ENCODE measurements at regions not wholly inside any gene's neighbourhood (a gene's known extent, or its start where the extent isn't known, plus 50 kb on each side); places are given as distances from the start of the nearest gene placed in this dataset.

- Histone ChIP-seq H3K4me1 (no peaks in the 10 kb centered on the region), H3K4me3 (no peak overlapping the region), H2AFZ (replicated peaks) (no peak overlapping the region), H3K4me2 (no peak overlapping the region), H3K36me3 (no peaks in the 10 kb centered on the region), H4K20me1 (ENCODE audit: low read depth) (no peaks in the 10 kb centered on the region), H3K27me3 (no peaks in the 10 kb centered on the region), H3K79me2 (ENCODE audit: low read depth) (no peaks in the 10 kb centered on the region), H3K9me3 (ENCODE audit: low read depth) (no peaks in the 10 kb centered on the region), H3K27ac (no peak overlapping the region), H3F3A (ENCODE audit: low read depth) (no peaks in the 10 kb centered on the region), H3K9ac (no peak overlapping the region)
- Mint-ChIP-seq H3K36me3 (no peaks in the 10 kb centered on the region), H3K4me3 (no peak overlapping the region), H3K27ac (no peak overlapping the region), H3K9me3 (no peaks in the 10 kb centered on the region), H3K27me3 (ENCODE audit: insufficient read depth, low read depth) (peaks cover 18% of the 10 kb centered on the region), H3K4me1 (peaks cover 50% of the 10 kb centered on the region)
- TF ChIP-seq EZH2 (IDR thresholded peaks at IDR 0.05) (no peak), EZH2phosphoT487 (IDR thresholded peaks at IDR 0.05) (no peak), CTCF (IDR thresholded peaks at IDR 0.05) (no peak)
- no peak for DNase-seq (ENCODE audit: low spot score)
Measured at GRCh38 chr20:48197066-48197465, 411.8 kb upstream of the SULF2 start.

- DNase-seq (ENCODE audit: low spot score), result no peak
- H3K36me3 ChIP-seq, result no peaks in the 10 kb centered on the region
- no peaks in the 10 kb centered on the region for H3K9me3 Mint-ChIP-seq
- H3K4me3 ChIP-seq, result no peak overlapping the region
- H3K4me1 Mint-ChIP-seq, result peaks cover 50% of the 10 kb centered on the region
- H3K27ac ChIP-seq, result no peak overlapping the region
- H3K27me3 Mint-ChIP-seq (ENCODE audit: insufficient read depth, low read depth), result peaks cover 18% of the 10 kb centered on the region
- H3F3A ChIP-seq (ENCODE audit: low read depth), result no peaks in the 10 kb centered on the region
- H3K9ac ChIP-seq, result no peak overlapping the region
- H3K27me3 ChIP-seq, result no peaks in the 10 kb centered on the region
- H3K4me1 ChIP-seq, result no peaks in the 10 kb centered on the region
- H2AFZ ChIP-seq (replicated peaks), result no peak overlapping the region
- H3K27ac Mint-ChIP-seq, result no peak overlapping the region
- H3K9me3 ChIP-seq (ENCODE audit: low read depth), result no peaks in the 10 kb centered on the region
- no peaks in the 10 kb centered on the region for H3K36me3 Mint-ChIP-seq
- no peaks in the 10 kb centered on the region for H3K79me2 ChIP-seq (ENCODE audit: low read depth)
- H4K20me1 ChIP-seq (ENCODE audit: low read depth), result no peaks in the 10 kb centered on the region
- TF ChIP-seq EZH2phosphoT487 (IDR thresholded peaks at IDR 0.05) (no peak), EZH2 (IDR thresholded peaks at IDR 0.05) (no peak), CTCF (IDR thresholded peaks at IDR 0.05) (no peak)
- no peak overlapping the region for H3K4me2 ChIP-seq
- no peak overlapping the region for H3K4me3 Mint-ChIP-seq
Measured at GRCh38 chr20:48196486-48196885, 411.2 kb upstream of the SULF2 start.

GRCh38 chr20:48196001-48196400 lies 410.7 kb upstream of the SULF2 start:
- DNase-seq (ENCODE audit: low spot score), result no peak
- peaks cover 4% of the 10 kb centered on the region for H3K4me1 ChIP-seq
- no peak overlapping the region for H3K4me3 ChIP-seq
- H3K4me2 ChIP-seq, result no peak overlapping the region
- no peaks in the 10 kb centered on the region for H4K20me1 ChIP-seq (ENCODE audit: low read depth)
- no peak overlapping the region for H3K27ac ChIP-seq
- H3K36me3 Mint-ChIP-seq, result no peaks in the 10 kb centered on the region
- peaks cover 18% of the 10 kb centered on the region for H3K27me3 Mint-ChIP-seq (ENCODE audit: insufficient read depth, low read depth)
- H3K4me3 Mint-ChIP-seq, result no peak overlapping the region
- no peak overlapping the region for H3K9ac ChIP-seq
- no peaks in the 10 kb centered on the region for H3K9me3 Mint-ChIP-seq
- no peaks in the 10 kb centered on the region for H3F3A ChIP-seq (ENCODE audit: low read depth)
- no peaks in the 10 kb centered on the region for H3K27me3 ChIP-seq
- no peak for TF ChIP-seq EZH2 (IDR thresholded peaks at IDR 0.05)
- TF ChIP-seq CTCF (IDR thresholded peaks at IDR 0.05), result no peak
- TF ChIP-seq EZH2phosphoT487 (IDR thresholded peaks at IDR 0.05), result no peak
- H3K79me2 ChIP-seq (ENCODE audit: low read depth), result no peaks in the 10 kb centered on the region
- H3K4me1 Mint-ChIP-seq, result peaks cover 50% of the 10 kb centered on the region
- H3K27ac Mint-ChIP-seq, result no peak overlapping the region
- H2AFZ ChIP-seq (replicated peaks), result no peak overlapping the region
- no peaks in the 10 kb centered on the region for H3K36me3 ChIP-seq
- no peaks in the 10 kb centered on the region for H3K9me3 ChIP-seq (ENCODE audit: low read depth)
